ENCODE measurements at regions not wholly inside any gene's neighbourhood (a gene's known extent, or its start where the extent isn't known, plus 50 kb on each side); places are given as distances from the start of the nearest gene placed in this dataset.
"Not testable (repeated sequence)": the region's sequence is repeated elsewhere in the genome, so short reads cannot be mapped to it uniquely, and the experiment has no call there.

DNA sequence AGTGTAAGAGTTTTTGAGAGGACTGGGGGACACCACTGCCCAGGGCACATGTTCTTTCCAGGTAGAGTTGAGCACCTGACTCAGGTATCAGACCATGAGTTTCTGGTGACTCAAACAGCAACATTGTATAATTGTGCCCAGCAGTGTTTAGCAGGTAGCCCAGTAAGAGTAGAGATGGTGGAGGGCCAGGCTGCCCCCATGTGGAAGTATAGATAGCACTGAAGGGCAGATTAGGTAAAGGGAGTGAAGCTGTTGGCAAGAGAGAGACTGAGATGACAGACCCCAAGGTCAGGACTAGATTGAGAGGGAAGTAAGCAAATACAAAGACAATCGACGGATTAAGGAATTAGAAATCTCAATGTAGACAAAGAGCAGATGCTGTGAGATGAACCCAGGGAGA lies 74.6 kb downstream of the TRIM42 start:
- no peak for DNase-seq

DNA sequence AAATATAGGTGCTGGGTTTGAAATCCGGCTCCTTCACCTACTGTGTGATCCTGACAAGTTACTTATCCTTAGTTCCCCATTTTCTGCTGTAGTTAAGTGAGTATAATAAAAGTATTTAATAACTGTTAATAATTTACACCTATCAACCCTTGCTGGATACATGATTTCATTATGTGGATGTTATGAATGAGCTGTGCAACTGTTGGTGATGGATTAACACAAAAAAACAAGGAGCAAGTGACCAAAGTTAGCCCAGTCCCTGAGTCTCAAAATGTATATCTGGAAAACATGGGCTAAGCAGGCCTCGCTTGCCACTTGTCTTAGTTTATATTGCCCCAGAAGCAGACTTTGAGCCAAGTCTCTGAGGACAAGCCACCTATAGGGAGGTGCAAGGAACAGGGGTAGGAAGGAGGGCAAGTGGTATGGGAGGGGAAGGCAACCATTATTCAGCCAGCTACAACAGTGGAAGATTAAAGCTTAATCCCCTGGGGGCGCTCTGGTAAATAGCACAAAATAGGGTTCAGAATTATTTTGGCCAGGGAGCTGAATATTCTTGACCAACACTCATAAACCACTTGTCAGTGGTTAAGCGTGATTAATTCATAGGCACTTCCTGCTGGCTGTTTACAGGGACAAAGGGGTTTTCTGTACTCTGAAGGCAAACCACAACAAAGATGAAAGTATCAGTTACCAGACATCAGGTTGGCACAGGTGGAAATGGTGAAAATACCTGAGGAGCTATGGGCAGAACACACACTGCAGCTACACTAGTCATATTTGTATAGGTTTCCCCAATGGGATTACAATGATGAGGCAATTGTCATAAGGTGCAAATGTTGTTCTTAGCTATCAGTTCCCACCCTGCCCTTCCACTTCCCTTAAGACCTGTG lies 76.2 kb downstream of the TRIM42 start:
- no peak for DNase-seq

DNA sequence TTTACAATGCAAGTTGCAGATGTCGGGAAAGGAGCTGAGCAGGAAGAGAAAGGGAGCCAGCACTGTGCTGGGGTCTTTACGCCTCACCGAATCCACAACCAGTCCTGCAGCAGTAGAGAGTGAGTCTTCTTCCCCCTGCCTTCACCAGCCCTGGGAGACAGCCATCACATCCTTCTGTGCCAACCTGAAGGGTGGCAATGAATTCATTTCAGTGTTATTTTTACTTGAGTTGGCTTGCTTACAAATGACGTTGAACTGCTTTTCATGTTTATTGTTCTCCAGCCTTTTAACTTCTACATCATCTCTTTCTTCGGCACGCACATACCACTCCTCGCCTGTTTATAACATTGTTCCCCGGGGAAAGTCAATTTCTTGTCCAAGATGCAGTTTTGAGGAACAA lies 77.1 kb downstream of the TRIM42 start:
- no peak for DNase-seq

DNA sequence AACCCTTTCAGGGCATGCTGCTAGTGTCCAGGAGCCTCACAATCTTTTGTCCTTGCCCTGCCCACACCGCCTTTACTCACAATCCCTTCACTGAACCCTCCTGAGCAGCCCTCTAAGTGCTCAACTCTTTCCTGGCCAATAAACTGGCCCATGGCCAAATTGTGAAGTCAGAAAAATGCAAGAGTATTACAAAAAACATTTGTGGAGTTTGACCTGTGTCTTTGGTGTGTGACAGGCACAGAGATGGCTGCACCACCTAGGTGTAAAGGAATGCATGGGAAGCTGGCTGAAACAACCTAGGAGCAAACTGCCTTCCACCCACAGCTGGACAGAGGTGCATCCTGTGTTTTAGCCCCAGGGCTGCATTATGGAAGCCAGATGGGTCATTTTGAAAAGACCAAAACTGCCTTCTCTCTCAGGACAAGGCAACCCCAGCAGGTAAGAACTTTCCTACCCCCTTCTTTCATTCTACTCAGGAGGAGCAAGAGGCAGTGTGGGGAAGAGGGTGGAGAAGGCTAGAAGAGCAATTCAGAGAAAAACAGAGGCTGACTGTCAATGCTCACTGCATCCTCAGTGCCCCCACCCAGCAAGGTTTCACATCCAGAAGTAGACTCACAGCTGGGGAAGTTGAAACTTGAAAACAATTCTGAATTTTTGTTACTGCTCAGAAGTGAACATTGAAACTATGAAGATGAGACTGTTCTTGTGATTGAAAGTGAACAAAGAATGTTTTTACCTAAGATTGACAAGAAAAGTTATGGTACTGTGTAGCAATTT lies 78.6 kb downstream of the TRIM42 start:
- DNase-seq: no peak

DNA sequence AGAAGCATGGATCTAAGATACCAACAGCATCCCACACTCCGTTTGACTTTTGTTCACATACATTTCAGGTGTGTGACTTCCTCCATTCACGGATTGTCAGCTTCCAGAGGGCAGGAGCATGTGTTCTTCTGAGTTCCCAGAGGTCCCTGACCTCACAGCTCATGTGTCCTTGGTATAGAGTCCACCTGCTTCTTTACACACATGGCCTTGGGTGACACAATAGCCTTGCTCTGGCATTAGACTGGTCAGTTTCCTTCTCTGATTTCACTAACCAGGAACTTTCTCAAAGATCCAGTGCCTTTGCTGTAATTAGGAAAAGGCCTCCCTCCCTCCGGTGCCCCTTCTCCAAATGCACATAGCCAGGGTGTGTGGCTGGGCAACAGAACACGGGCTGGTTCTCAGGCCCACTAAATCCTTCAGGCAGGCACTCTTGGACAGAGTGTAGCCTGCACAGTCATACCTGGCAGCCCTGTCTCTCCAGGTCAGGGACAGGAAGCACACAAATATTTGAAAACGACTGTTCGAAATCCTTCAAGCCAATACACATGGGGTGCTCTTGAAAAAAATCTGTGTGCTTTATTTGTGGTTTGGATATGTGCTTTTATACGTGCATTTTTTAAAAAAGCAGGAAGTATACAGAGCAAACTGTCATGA lies 81.1 kb downstream of the TRIM42 start:
- DNase-seq: no peak

DNA sequence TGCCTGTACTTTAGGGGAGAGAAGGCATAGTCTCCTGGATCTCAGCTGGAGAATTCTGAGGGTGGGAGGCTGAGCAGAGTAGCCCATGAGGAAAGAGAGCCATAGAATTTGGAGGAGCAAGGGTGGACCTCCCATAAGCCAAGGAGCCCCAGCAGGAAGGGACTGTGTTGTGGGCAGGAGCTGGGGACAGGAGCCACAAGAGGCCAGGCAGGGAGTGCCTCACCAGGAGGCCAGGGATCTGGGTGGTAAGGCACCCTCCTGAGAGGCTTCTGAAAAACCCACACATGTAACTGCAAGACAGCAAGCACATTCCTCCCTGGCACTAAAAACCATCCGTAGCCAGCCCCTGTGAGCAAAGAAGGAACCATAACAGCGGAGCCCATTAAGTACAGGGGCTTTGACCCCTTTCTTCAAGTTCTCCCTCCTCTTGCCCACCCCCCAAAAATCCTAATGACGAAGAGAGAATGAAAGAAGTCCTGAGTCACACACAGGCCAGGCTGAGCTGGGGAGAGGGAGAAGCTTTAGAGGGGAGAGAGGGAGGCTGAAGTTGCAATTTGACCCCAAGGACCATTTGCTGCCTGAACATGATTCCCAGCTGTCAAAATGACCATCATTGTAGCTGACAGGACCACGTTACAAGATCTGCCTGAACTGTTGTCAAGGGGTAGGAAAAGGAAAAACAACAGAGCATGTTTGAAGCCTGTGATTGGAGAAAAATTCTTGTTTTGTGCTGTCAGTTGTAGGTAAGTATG lies 82.6 kb downstream of the TRIM42 start:
- no peak for DNase-seq

DNA sequence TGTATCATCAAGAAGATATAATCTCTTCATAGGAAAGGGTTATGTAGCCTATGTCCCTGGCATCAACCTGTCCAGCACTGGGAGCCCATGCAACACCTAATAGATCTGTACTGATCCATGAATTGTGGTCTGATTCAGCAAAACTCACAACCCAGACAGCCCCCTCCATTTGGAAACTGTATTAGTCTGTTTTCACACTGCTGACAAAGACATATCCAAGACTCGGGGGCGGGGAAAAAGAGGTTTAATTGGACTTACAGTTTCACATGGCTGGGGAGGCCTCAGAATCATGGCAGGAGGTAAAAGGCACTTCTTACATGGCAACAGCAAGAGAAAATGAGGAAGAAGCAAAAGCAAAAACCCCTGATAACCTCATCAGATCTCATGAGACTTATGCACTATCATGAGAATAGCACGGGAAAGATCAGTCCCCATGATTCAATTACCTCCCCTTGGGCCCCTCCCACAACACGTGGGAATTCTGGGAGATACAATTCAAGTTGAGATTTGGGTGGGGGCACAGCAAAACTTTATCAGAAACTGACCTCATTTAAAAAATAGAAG lies 83.3 kb downstream of the TRIM42 start:
- DNase-seq: no peak

DNA sequence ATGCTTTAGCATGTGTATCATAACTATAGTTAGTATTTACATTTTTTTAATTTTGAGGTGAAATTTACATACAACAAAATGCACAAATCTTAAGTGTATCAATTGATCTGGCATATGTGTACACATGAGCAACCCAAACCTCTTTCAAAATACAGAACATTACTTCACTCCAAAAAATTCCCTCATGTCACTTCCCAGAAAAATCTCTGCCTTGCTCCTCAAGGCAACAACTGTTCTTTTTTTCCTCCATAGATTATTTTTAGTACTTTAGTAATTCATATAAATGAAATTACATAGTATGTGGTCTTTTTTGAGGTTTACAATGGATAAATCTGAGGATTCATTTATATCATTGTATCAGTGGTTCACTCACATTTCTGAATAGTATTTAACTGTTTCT lies 84.9 kb downstream of the TRIM42 start:
- no peak for DNase-seq

DNA sequence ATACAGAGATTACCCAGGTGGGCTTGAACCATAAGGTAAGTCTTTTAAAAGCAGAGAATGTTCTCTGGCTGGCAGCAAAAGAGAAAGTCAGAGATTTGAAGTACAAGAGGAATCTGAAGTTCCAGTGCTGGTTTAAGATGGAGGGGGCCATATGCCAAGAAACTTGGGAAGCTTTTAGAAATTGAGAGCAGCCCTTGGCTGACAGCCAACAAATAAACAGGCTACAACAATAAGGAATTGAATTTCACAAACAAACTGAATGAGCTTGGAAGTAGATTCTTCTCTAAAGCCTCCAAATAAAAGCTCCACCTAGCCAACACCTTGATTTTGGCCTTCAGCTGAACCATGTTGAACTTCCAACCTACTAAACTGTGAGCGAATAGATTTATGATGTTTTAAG lies 85.7 kb downstream of the TRIM42 start:
- DNase-seq: no peak

DNA sequence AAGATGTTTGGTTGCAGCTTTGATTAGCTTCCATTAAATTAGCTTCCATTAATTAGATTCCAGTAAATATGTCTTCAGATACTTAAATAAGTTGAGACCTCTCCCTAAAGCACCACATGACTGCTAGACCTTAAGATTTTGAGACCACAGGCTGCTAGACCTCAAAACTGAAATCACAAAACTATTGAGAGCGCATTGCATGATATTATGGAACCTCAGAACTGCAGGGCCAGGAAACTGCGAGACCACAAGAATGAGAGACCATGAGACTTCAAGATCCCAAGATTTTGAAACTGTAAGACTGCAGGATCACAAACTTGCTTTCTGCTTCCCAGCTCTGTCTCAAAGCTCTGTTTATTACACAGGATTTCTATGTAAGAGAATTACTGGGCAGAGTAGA lies 87.4 kb downstream of the TRIM42 start:
- no peak for DNase-seq

DNA sequence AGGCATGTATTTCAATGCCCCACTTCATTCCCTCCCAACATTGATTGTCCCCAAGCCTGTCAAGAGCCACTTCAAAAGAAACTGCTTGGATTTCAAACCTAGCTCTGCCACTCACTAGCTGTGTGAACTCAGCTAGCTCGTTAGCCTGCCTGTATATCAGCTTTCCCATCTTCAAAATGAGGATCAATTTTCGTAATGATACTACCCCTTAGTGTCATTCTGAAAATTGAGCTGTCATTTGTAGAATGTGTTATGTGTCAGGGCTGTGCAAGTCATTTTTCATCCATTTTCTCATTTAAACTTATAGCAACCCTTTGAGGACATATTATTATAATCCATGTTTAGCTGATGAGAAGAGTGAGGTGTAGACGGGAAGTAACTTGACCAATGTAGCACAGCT lies 88.6 kb downstream of the TRIM42 start:
- DNase-seq: no peak

DNA sequence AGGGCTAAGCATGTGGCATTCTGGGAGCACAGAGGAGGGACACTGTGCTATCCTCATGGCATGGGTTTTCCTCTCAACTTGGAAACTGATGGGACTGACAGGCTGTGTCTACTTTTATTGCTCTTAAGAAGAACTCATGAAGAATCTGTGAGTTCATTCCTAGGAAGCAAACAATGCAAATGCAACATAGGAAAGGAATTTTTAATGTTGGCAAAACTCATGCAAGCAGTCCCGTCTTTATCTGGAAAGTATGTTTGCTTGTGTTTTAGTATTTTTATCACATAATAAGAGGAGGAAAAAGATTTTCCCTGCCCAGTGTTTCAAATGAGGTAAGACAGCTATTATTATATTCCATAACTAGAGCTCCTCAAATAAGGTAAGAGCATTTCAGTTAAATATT lies 89.7 kb downstream of the TRIM42 start:
- no peak for DNase-seq

DNA sequence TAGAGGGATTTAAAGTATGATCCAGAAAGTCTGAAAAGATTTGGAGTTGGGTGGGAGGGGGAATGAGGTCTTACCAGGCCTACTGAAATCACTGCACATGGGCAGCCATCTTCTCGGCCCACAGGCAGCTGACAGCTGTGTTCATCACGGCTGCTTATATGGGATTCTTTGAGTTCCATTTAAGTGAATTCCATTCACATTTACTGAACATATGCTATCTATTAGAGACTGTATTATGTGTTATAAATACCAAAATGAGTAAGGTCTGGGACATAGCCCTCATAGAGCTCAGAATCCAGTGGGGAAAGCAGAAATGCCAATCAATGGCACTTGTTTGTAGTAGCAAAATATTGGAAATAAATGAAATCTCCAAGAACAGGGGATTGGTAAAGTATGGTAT lies 91.1 kb downstream of the TRIM42 start:
- no peak for DNase-seq

DNA sequence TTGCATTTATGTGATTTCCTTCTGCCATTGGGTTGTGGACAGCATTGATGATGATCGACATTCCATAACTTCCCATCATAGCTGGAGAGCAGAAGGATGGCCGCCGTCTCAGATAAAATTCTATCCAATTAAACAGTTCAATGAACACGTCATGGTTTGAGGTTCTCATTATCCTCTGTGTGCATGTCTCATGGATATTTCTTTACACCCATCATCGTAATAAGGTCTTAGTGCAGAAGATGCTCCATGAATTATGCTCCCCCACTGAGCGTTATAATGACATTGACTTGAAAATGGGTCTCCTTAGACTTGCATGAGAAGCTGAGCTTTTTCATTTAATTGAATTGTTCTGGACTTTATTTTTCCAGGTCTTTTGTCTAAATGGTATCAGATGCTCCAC lies 92.1 kb downstream of the TRIM42 start:
- DNase-seq: no peak

DNA sequence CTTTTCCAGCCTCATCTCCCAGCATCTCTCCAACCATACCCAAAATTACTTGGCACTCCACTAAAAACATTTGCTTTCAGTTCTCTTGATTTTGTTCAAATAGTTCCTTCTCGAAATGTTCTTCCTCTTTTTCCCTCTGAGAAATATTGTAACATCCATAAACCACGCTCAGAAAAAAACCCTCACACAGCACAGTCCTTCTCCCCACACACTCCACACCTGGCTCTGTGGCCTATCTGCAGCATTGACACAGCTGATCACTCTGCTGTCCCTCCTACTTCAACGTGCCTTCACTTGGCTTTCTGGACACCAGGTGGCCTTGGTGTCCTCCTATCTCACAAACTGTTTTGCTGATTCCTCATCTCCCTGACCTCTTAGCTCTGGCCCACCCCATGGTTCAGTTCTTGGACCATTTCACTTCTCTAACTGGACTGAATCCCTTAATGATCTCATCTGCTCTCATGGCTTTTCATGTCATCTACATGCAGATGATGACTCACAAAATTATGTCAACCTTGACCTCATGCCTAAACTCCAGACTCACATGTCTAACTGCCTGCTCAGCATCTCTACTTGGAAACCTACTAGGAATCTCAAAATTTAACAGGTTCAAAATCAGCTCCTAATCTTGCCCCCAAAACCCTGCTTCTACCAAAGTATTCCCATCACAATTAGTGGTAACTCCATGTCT lies 93.3 kb downstream of the TRIM42 start:
- DNase-seq: no peak

DNA sequence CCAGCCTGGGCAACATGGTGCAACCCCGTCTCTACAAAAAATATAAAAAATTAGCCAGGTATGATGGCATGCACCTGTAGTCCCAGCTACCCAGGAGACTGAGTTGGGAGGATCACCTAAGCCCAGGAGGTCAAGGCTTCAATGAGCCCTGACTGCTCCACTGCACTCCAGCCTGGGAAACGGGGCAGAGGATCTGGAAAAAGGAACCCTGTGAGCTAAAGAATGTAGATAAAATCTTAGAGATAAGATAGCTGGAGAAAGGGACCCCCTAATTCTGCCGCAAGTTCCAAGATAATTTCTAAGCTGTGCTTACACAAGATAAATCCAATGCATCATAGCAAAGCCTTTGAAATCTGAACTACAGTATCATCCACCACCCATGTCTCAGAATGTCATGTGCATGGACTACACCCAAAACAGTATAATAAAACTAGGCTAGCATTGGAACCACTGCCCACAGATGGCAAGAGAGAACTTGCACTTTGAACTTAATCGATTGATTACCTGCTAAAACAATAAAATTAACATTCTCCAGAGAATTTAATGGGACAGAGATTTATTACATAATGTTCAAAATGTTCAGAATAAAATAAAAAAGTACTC lies 99.9 kb downstream of the TRIM42 start:
- no peak for DNase-seq

DNA sequence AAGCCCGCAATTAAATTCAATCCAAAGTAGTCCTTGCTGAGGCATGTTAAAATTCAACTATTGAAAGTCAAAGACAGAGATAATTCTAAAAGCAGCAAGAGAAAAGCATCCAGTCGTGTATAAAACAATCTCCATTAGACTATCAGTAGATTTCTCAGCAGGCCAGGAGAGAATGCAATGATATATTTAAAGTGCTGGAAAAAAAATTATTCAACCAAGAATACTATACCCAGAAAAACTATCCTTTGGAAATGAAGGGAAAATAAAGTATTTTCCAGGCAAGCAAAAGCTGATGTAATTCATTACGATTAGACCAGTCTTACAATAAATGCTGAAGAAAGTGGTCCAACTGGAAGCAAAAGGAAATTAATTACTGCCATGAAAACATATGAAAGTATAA lies 113.5 kb downstream of the TRIM42 start:
- DNase-seq: no peak

DNA sequence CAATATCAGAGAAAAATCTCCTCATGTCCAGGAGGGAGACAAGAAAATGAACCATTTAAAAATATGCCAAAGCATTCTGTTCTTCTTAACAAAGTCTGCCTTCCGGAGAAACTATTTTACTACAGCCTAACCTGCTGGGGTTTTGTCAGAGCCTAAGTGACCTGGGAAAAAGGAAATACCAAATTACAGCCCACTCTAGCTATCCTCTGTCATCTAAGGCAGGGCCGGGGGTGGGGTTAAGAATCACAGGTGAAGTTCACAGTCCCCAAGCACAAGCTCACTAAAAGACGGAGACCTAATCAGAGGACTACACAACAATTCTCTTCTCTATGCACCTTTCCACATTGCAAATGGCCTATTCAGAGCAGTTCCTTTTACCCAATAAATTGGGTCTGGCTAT lies 116.6 kb downstream of the TRIM42 start:
- no peak for DNase-seq

DNA sequence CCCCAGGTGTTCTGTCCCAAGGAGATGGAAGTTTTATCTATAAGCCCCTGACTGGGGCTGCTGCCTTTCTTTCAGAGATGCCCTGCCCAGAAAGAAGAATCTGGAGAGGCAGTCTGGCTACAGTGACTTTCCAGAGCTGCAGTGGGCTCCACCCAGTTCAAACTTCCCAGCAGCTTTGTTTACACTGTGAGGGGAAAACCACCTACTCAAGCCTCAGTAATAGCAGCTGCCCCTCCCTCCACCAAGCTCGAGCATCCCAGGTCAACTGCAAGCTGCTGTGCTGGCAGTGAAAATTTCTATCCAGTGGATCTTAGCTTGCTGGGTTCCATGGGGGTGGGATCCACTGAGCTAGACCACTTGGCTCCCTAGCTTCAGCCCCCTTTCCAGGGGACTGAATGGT lies 125.0 kb downstream of the TRIM42 start:
- DNase-seq: not testable (repeated sequence)

DNA sequence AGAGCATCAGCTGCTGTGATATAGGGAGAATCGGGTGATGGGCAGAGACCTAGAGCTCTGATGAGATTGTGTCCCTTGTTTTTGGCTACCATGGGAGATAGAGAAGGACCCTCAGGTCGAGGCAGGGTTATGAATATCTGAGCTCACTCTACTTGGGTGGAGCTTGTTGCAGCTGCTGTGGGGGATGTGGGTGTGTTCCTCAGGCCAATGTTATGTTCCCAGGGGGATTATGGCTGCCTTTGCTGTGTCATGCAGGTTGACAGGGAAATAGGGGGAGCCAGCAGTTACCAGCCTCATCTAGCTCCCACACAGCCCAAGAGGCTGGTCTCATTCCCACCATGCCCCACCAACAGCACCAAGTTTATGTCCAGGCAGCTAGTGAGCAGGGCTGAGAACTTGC lies 131.5 kb downstream of the TRIM42 start:
- DNase-seq: no peak
